Tongue (tissue), 1 donor: ENCODE measurements at regions not wholly inside any gene's neighbourhood (a gene's known extent, or its start where the extent isn't known, plus 50 kb on each side); places are given as distances from the start of the nearest gene placed in this dataset.
"Not testable (repeated sequence)": the region's sequence is repeated elsewhere in the genome, so short reads cannot be mapped to it uniquely, and the experiment has no call there.

Source experiments
- DNase-seq: peaks from one replicate; pipeline ENCODE4 v3.0.0-alpha.2; 2015

GRCh38 chr22:26769663-26770062 is 112.3 kb downstream of the MIAT start:
- DNase-seq = no peak

- DNase-seq = no peak
Measured at GRCh38 chr22:26770624-26771023, 113.2 kb downstream of the MIAT start.

GRCh38 chr22:26773054-26773453 is 115.7 kb downstream of the MIAT start:
- DNase-seq = not testable (repeated sequence)

GRCh38 chr22:26775394-26775793 is 118.0 kb downstream of the MIAT start:
- DNase-seq = no peak

GRCh38 chr22:26777156-26777801 is 119.9 kb downstream of the MIAT start:
- no peak for DNase-seq

- no peak for DNase-seq
Measured at GRCh38 chr22:26778372-26778771, 121.0 kb downstream of the MIAT start.

- no peak for DNase-seq
Measured at GRCh38 chr22:26779108-26779507, 121.7 kb downstream of the MIAT start.

GRCh38 chr22:26779929-26780328 is 122.5 kb downstream of the MIAT start:
- DNase-seq = no peak

GRCh38 chr22:26780521-26780920 is 123.1 kb downstream of the MIAT start:
- no peak for DNase-seq

GRCh38 chr22:26781062-26781461 is 123.7 kb downstream of the MIAT start:
- no peak for DNase-seq

- DNase-seq = no peak
Measured at GRCh38 chr22:26781596-26781995, 124.2 kb downstream of the MIAT start.

- no peak for DNase-seq
Measured at GRCh38 chr22:26783885-26784284, 126.5 kb downstream of the MIAT start.

- DNase-seq = no peak
Measured at GRCh38 chr22:26784772-26785171, 127.4 kb downstream of the MIAT start.

- no peak for DNase-seq
Measured at GRCh38 chr22:26785932-26786331, 128.5 kb downstream of the MIAT start.

- DNase-seq = no peak
Measured at GRCh38 chr22:26786398-26786797, 129.0 kb downstream of the MIAT start.

GRCh38 chr22:26789951-26790350 is 132.6 kb downstream of the MIAT start:
- DNase-seq = no peak

- no peak for DNase-seq
Measured at GRCh38 chr22:26792522-26792921, 135.1 kb downstream of the MIAT start.

GRCh38 chr22:26796785-26797184 is 139.4 kb downstream of the MIAT start:
- DNase-seq = no peak

- DNase-seq = no peak
Measured at GRCh38 chr22:26797910-26798309, 140.5 kb downstream of the MIAT start.

GRCh38 chr22:26798462-26799065 is 141.2 kb downstream of the MIAT start:
- no peak for DNase-seq

- DNase-seq = peak; percentile 44
Measured at GRCh38 chr22:26800858-26801257, 143.5 kb downstream of the MIAT start.

GRCh38 chr22:26801449-26801848 is 144.1 kb downstream of the MIAT start:
- DNase-seq = no peak

- no peak for DNase-seq
Measured at GRCh38 chr22:26804315-26804714, 146.9 kb downstream of the MIAT start.

- no peak for DNase-seq
Measured at GRCh38 chr22:26804911-26805539, 147.6 kb downstream of the MIAT start.
